ENCODE measurements at regions not wholly inside any gene's neighbourhood (a gene's known extent, or its start where the extent isn't known, plus 50 kb on each side); places are given as distances from the start of the nearest gene placed in this dataset.

DNA sequence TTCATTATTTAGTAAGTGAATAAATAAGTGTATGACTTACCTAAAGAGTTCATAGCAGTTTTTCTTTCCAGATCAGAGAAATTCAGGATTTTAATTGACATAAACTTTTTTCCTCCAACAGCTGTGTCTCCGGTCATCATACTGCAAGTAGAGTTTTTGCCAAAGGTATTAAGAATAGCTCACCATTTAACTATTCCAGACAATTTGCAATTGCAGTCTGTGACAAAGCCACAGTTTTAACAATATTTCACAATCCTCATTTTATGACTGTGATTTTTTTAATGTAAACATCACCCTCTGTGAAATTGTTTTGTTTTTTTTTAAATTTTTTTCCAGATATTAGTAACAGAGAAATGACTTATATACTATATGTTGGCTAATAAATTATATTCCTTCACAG is 199.1 kb downstream of the TRIB2 start:
- H3K9me3 ChIP-seq (ENCODE audit: control insufficient read depth, insufficient read depth, low read depth, low read length) = no peaks in the 10 kb centered on the region
- CTCF ChIA-PET = no interaction called here
- no peaks in the 10 kb centered on the region for H3K36me3 ChIP-seq (ENCODE audit: control insufficient read depth in 2 of 2, insufficient read depth in 1 of 2, low read length in 2 of 2)
- POLR2A ChIA-PET = no interaction called here
- H3K4me1 ChIP-seq (ENCODE audit: control insufficient read depth, insufficient read depth, low read length) = no peaks in the 10 kb centered on the region
- H3K27ac ChIP-seq (ENCODE audit: extremely low read depth, low read depth, low read length) = no peak overlapping the region
- H3K4me3 ChIP-seq (ENCODE audit: low read depth, low read length) = no peak overlapping the region
- no peak for TF ChIP-seq ZNF473 (tag by site-specific recombination; IDR thresholded peaks at IDR 0.05)
- TF ChIP-seq KLF9 (tag by site-specific recombination; IDR thresholded peaks at IDR 0.05; ENCODE audit: low read depth) = no peak
- TF ChIP-seq ZNF138 (tag by site-specific recombination; IDR thresholded peaks at IDR 0.05; ENCODE audit: borderline replicate concordance) = no peak
- no peak for TF ChIP-seq ZNF518A (tag by site-specific recombination; conservative IDR thresholded peaks at IDR 0.05; ENCODE audit: low read depth)
- TF ChIP-seq ZNF248 (tag by site-specific recombination; IDR thresholded peaks at IDR 0.05) = no peak
- TF ChIP-seq, protein P1, sequence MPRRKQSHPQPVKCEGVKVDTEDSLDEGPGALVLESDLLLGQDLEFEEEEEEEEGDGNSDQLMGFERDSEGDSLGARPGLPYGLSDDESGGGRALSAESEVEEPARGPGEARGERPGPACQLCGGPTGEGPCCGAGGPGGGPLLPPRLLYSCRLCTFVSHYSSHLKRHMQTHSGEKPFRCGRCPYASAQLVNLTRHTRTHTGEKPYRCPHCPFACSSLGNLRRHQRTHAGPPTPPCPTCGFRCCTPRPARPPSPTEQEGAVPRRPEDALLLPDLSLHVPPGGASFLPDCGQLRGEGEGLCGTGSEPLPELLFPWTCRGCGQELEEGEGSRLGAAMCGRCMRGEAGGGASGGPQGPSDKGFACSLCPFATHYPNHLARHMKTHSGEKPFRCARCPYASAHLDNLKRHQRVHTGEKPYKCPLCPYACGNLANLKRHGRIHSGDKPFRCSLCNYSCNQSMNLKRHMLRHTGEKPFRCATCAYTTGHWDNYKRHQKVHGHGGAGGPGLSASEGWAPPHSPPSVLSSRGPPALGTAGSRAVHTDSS (tag by site-specific recombination; IDR thresholded peaks at IDR 0.05) = no peak
- TF ChIP-seq ZNF707 (tag by site-specific recombination; IDR thresholded peaks at IDR 0.05) = no peak
- TF ChIP-seq ZNF560 (tag by site-specific recombination; IDR thresholded peaks at IDR 0.05; ENCODE audit: borderline replicate concordance) = no peak
- TF ChIP-seq ZNF133 (tag by site-specific recombination; IDR thresholded peaks at IDR 0.05) = no peak
- no peak for TF ChIP-seq ZNF239 (tag by site-specific recombination; IDR thresholded peaks at IDR 0.05)
- TF ChIP-seq SALL2 (tag by site-specific recombination; IDR thresholded peaks at IDR 0.05; ENCODE audit: borderline replicate concordance) = no peak

GRCh38 chr2:12918138-12918834 is 201.6 kb downstream of the TRIB2 start:
- Histone ChIP-seq H3K36me3 (ENCODE audit: control insufficient read depth in 2 of 2, insufficient read depth in 1 of 2, low read length in 2 of 2) (no peaks in the 10 kb centered on the region), H3K9me3 (ENCODE audit: control insufficient read depth, insufficient read depth, low read depth, low read length) (no peaks in the 10 kb centered on the region), H3K27ac (ENCODE audit: extremely low read depth, low read depth, low read length) (no peak overlapping the region), H3K4me3 (ENCODE audit: low read depth, low read length) (no peak overlapping the region), H3K4me1 (ENCODE audit: control insufficient read depth, insufficient read depth, low read length) (no peaks in the 10 kb centered on the region)
- ChIA-PET POLR2A (no interaction called here), CTCF (interaction anchor here (1.2 kb wide), 1 partner anchor 13 kb away, joined by 6 read pairs; no protein-coding TSS in a partner anchor)
- TF ChIP-seq, protein P2, sequence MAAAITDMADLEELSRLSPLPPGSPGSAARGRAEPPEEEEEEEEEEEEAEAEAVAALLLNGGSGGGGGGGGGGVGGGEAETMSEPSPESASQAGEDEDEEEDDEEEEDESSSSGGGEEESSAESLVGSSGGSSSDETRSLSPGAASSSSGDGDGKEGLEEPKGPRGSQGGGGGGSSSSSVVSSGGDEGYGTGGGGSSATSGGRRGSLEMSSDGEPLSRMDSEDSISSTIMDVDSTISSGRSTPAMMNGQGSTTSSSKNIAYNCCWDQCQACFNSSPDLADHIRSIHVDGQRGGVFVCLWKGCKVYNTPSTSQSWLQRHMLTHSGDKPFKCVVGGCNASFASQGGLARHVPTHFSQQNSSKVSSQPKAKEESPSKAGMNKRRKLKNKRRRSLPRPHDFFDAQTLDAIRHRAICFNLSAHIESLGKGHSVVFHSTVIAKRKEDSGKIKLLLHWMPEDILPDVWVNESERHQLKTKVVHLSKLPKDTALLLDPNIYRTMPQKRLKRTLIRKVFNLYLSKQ (tag by site-specific recombination; IDR thresholded peaks at IDR 0.05; ENCODE audit: borderline replicate concordance) = no peak
- no peak for TF ChIP-seq KLF8 (tag by site-specific recombination; IDR thresholded peaks at IDR 0.05)
- TF ChIP-seq ZFP69B (tag by site-specific recombination; IDR thresholded peaks at IDR 0.05) = no peak
- TF ChIP-seq ZNF777 (tag by site-specific recombination; IDR thresholded peaks at IDR 0.05; ENCODE audit: borderline replicate concordance) = no peak
- TF ChIP-seq ZNF600 (tag by site-specific recombination; IDR thresholded peaks at IDR 0.05) = no peak
- TF ChIP-seq ZSCAN4 (tag by site-specific recombination; IDR thresholded peaks at IDR 0.05) = no peak
- TF ChIP-seq KLF9 (tag by site-specific recombination; IDR thresholded peaks at IDR 0.05; ENCODE audit: low read depth) = no peak
- no peak for TF ChIP-seq ZNF404 (tag by site-specific recombination; IDR thresholded peaks at IDR 0.05)
- no peak for TF ChIP-seq ZNF155 (tag by site-specific recombination; IDR thresholded peaks at IDR 0.05)
- no peak for TF ChIP-seq ZNF585B (tag by site-specific recombination; IDR thresholded peaks at IDR 0.05)
- TF ChIP-seq, protein P3, sequence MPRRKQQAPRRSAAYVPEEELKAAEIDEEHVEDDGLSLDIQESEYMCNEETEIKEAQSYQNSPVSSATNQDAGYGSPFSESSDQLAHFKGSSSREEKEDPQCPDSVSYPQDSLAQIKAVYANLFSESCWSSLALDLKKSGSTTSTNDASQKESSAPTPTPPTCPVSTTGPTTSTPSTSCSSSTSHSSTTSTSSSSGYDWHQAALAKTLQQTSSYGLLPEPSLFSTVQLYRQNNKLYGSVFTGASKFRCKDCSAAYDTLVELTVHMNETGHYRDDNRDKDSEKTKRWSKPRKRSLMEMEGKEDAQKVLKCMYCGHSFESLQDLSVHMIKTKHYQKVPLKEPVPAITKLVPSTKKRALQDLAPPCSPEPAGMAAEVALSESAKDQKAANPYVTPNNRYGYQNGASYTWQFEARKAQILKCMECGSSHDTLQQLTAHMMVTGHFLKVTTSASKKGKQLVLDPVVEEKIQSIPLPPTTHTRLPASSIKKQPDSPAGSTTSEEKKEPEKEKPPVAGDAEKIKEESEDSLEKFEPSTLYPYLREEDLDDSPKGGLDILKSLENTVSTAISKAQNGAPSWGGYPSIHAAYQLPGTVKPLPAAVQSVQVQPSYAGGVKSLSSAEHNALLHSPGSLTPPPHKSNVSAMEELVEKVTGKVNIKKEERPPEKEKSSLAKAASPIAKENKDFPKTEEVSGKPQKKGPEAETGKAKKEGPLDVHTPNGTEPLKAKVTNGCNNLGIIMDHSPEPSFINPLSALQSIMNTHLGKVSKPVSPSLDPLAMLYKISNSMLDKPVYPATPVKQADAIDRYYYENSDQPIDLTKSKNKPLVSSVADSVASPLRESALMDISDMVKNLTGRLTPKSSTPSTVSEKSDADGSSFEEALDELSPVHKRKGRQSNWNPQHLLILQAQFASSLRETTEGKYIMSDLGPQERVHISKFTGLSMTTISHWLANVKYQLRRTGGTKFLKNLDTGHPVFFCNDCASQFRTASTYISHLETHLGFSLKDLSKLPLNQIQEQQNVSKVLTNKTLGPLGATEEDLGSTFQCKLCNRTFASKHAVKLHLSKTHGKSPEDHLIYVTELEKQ (tag by site-specific recombination; IDR thresholded peaks at IDR 0.05; ENCODE audit: borderline replicate concordance) = no peak
